Right kidney (tissue), 1 donor: ENCODE measurements at regions not wholly inside any gene's neighbourhood (a gene's known extent, or its start where the extent isn't known, plus 50 kb on each side); places are given as distances from the start of the nearest gene placed in this dataset.

Source experiments
- DNase-seq: peaks from one replicate; pipeline ENCODE4 v3.0.0-alpha.2; 2016

- no peak for DNase-seq
Observed at GRCh38 chr4:182068920-182069319, 174.3 kb upstream of the TENM3 start.

GRCh38 chr4:182073278-182073677, 169.9 kb upstream of the TENM3 start:
- no peak for DNase-seq

- no peak for DNase-seq
Observed at GRCh38 chr4:182074139-182074538, 169.1 kb upstream of the TENM3 start.

- DNase-seq = no peak
Observed at GRCh38 chr4:182074810-182075209, 168.4 kb upstream of the TENM3 start.

- DNase-seq = no peak
Observed at GRCh38 chr4:182082910-182083309, 160.3 kb upstream of the TENM3 start.

- no peak for DNase-seq
Observed at GRCh38 chr4:182083671-182084410, 159.4 kb upstream of the TENM3 start.

GRCh38 chr4:182085051-182085480, 158.1 kb upstream of the TENM3 start:
- DNase-seq = no peak

GRCh38 chr4:182089326-182089725, 153.9 kb upstream of the TENM3 start:
- DNase-seq = no peak

GRCh38 chr4:182090186-182090585, 153.0 kb upstream of the TENM3 start:
- DNase-seq = no peak

GRCh38 chr4:182091128-182091527, 152.1 kb upstream of the TENM3 start:
- DNase-seq = no peak

- DNase-seq = no peak
Observed at GRCh38 chr4:182093431-182093831, 149.8 kb upstream of the TENM3 start.

- no peak for DNase-seq
Observed at GRCh38 chr4:182093935-182094334, 149.3 kb upstream of the TENM3 start.

GRCh38 chr4:182101618-182102017, 141.6 kb upstream of the TENM3 start:
- DNase-seq = no peak

- DNase-seq = no peak
Observed at GRCh38 chr4:182102576-182102975, 140.6 kb upstream of the TENM3 start.

- no peak for DNase-seq
Observed at GRCh38 chr4:182103614-182104319, 139.4 kb upstream of the TENM3 start.

- no peak for DNase-seq
Observed at GRCh38 chr4:182105416-182105815, 137.8 kb upstream of the TENM3 start.

- DNase-seq = no peak
Observed at GRCh38 chr4:182107931-182108330, 135.3 kb upstream of the TENM3 start.

GRCh38 chr4:182111586-182111985, 131.6 kb upstream of the TENM3 start:
- DNase-seq = no peak

- DNase-seq = no peak
Observed at GRCh38 chr4:182113779-182114178, 129.4 kb upstream of the TENM3 start.

- no peak for DNase-seq
Observed at GRCh38 chr4:182124359-182124758, 118.8 kb upstream of the TENM3 start.

GRCh38 chr4:182126096-182126495, 117.1 kb upstream of the TENM3 start:
- no peak for DNase-seq

- DNase-seq = no peak
Observed at GRCh38 chr4:182126603-182127002, 116.6 kb upstream of the TENM3 start.

- no peak for DNase-seq
Observed at GRCh38 chr4:182133033-182133432, 110.2 kb upstream of the TENM3 start.

- no peak for DNase-seq
Observed at GRCh38 chr4:182134261-182134660, 108.9 kb upstream of the TENM3 start.
